B cell (primary cell): ENCODE measurements at regions not wholly inside any gene's neighbourhood (a gene's known extent, or its start where the extent isn't known, plus 50 kb on each side); places are given as distances from the start of the nearest gene placed in this dataset.

Experiments used
- EZH2 ChIP-seq: IDR thresholded peaks from 2 replicates; pipeline ENCODE4 v1.6.1; 2012; ENCODE audit warnings: borderline replicate concordance, low read depth, mild to moderate bottlenecking, moderate library complexity, low read length; ENCODE audit not compliant: insufficient read depth, poor library complexity, severe bottlenecking
- TF ChIP-seq, protein P1 (sequence below): fragments of 200-600 bp; IDR thresholded peaks from one replicate; pipeline ENCODE4 v1.8.0; 2022; ENCODE audit warnings: antibody characterized with exemption, mild to moderate bottlenecking

DNA sequence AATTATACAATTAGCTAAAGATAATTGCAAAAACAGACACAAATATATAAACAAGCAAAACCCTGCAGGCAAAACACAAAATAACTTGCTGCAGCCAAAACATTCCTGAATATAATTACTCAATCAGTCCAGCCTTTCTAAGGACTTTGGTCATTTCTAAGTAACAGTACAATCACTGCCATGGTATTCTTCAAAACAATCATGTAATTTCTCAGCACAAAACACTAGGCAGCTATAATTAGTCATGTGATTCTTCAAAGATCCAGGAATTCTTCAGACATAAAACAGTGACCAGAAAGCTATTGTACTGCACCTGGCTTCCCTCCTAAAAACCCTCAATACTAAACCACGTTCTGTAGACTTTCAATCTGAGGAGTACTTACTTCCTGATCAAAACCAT, 881.1 kb downstream of the EPHA7 start:
- TF ChIP-seq, protein P1, sequence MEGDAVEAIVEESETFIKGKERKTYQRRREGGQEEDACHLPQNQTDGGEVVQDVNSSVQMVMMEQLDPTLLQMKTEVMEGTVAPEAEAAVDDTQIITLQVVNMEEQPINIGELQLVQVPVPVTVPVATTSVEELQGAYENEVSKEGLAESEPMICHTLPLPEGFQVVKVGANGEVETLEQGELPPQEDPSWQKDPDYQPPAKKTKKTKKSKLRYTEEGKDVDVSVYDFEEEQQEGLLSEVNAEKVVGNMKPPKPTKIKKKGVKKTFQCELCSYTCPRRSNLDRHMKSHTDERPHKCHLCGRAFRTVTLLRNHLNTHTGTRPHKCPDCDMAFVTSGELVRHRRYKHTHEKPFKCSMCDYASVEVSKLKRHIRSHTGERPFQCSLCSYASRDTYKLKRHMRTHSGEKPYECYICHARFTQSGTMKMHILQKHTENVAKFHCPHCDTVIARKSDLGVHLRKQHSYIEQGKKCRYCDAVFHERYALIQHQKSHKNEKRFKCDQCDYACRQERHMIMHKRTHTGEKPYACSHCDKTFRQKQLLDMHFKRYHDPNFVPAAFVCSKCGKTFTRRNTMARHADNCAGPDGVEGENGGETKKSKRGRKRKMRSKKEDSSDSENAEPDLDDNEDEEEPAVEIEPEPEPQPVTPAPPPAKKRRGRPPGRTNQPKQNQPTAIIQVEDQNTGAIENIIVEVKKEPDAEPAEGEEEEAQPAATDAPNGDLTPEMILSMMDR, result no peak
- TF ChIP-seq EZH2, result no peak
